HG03575 (cell line): ENCODE measurements at regions not wholly inside any gene's neighbourhood (a gene's known extent, or its start where the extent isn't known, plus 50 kb on each side); places are given as distances from the start of the nearest gene placed in this dataset.
"Not testable (repeated sequence)": the region's sequence is repeated elsewhere in the genome, so short reads cannot be mapped to it uniquely, and the experiment has no call there.

ENCODE experiments used
- ATAC-seq: cut with Tn5 transposase; IDR thresholded peaks from one replicate; pipeline ENCODE4 v1.9.1; 2021; ENCODE audit not compliant: unreplicated experiment, insufficient number of reproducible peaks, low FRiP score; ENCODE audit errors: extremely low read depth

DNA sequence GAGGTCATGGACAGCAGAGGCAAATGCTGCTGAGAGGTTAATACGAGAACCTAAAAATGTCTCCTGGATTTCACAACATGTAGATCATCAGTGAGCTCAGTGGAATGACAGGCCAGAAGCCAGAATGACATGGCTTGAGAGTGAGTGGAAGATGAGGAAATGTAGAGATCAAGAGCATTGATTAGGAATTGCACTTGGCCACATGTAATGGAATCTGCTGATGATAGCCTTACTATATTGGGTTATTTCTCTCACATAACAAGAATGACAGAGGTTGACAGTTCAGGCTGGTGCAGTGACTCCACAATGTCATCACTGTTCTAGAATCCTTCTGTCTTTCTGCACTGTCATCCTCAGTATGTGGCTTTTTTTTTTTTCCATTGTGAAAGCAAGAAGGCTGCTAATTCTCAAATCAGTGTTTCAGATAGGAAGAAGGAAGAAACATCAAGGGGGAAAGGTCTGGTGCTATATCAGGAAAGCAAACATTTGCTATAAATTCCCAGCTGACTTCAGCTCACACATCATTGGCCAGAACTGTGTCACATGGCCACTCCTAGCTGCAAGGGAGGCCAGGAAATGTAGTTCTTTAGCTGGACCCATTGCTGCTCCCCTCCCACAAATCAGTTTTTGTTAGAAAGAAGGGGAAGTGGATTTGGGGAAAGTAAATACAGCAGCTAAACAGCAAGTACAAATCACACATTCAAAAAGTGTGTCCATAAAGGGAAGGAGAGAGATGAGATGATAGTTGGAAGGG is 127.2 kb downstream of the FAM161A start:
- ATAC-seq: no peak

DNA sequence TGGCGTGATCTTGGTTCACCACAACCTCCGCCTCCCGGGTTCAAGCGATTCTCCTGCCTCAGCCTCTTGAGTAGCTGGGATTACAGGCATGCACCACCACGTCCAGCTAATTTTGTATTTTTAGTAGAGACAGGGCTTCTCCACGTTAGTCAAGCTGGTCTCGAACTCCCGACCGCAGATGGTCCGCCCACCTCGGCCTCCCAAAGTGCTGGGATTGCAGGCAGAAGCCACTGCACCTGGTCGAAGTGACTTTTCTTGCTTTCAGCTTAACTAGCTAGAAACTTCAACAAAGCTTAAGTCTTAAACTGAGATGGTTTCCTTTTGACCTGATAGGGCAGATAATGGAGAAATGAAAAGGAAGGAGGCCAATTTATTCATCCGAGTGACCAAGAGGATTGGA is 130.5 kb downstream of the FAM161A start:
- not testable (repeated sequence) for ATAC-seq

DNA sequence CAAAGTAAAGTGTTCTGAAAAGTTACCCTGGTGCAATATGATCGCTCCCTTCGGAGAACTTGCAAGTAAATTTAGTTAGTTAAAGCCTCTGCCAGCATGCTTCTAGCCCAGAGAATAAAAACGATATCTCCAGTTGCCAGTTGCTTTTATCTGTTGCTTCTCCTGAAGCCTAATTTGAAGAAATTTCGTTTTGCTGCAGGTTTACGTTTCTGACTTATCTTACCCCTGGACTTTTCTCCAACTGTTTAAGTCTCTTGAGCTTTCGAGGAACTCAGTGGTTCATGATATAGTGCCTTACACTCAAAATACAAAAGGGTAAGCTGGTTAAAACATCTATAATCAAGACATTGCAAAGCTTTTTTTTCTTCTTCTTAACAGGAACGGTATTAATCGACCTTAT is 131.1 kb downstream of the FAM161A start:
- ATAC-seq: no peak

DNA sequence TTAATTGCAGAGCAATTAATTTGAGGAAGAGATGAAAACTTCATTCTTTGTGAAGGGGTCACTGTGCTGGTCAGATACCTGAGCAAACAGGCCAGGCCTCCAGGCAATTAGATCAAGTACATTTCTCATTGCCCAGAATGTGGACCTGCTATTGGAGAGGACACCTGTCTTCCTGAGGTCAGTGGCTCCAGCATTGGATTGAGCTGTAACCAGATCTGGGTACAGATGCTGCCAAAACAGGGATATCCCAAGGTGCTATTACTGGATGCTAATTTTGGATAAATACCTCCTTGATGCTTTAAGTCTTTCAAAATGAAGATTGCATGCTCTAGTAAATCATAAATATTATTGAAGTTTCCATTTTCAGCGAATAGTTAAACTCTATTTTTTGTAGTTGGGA is 131.5 kb downstream of the FAM161A start:
- ATAC-seq: no peak

DNA sequence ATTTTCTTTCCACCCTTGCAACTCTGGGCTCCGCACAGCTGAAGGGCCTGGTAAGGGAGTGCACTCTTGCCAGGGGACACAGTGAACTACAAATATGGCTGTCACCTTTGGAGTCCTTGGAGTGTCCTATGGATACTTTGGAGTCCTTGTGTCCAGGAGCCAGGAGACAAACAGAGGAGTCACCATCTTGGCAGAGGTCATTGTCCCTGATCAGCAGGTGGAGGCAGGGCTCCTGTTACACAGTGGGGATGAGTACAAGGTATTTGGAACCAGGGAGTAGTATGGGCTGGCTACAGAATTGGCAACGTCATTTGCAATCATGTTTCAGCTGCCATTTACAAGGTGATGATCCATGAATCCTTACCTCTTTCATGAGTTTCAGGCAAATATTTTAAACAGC is 132.5 kb downstream of the FAM161A start:
- ATAC-seq: no peak

DNA sequence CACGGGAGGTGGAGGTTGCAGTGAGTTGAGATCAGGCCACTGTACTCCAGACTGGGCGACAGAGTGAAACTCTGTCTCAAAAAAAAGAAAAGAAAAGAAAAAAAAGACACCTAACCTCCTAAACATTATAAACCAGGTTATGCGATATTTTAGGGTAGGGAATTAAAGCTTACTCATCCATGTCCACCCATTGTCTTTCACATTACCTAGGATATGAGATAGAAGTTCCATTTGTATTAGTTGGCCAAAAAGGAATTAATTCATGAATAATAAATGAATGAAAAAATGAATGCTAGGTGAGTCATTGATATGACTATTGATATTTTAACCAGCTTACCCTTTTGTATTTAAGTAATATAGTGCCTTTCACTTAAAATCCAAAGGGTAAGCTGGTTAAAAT is 132.9 kb downstream of the FAM161A start:
- no peak for ATAC-seq

DNA sequence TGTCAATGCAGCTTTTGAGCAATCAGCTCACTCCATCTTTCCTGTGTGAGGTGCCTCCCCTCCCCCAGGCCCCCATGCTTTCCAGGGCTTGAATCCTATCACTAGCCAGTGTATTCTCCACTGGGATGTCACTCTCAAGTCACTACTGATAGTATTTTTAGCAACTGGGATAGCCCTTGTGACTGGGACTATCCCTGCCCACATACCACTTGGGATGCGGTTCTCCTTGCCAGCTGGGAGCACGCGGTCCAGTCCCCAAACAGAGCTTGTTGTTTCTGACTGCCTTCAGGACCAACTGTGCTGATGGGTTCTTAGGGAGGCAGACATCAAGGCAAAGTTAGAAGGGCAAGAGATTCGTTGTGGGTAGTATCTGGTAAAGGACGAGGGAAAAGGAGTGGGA is 134.9 kb downstream of the FAM161A start:
- ATAC-seq: no peak

DNA sequence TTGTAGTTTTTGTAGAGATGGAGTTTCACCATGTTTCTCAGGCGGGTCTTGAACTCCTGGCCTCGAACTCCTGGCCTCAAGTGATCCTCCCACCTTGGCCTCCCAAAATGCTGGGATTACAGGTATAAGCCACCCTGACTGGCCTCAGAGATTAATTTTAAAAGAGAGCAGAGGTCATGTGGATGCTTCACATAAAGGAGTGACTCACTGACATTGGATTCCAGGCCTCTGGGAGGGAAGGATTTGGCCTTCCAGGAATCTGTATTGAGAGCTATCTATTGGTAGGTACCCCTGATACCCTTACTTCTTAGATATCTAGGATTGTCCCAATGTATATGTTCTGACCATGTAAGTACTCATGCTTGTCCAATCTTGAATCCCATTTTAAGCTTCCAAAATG is 138.4 kb downstream of the FAM161A start:
- no peak for ATAC-seq

DNA sequence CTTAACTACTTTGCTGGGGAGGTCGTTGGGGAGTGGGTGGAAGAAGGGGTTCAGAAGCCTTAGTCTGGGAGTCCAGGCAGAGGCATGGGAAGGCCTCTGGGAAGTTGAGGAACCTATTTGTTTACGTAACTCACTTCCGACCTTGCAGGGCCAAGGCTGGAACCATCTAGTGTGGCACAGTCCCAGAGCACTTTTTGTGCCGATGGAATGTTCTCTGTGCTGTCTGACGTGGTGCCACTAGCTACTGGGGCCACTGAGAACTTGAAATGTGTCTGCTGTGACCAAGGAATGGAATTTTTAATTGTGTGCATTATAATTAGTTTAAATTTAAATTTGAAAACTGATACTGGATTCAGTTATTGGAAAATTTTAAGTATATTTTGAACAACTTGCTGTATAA is 139.7 kb downstream of the FAM161A start:
- no peak for ATAC-seq

DNA sequence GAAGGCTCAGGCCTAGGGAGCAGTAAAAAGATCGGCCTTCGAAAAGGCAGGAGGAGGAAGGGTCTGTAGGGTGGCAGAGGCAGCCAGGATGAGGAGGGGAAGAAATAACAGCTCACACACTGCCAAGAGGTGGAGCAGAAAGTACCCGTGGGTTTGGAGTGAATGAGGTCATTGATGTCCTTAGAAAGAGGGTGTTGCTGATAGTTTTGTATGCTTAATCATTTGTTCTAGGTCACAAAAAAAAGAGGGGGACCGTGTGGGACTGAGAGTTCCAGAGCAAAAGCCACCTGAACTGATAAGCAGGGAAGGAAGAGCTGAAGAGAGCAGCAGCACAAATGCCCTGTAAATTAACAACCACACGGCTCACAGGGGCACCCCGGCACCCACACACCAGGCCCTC is 140.4 kb downstream of the FAM161A start:
- no peak for ATAC-seq

DNA sequence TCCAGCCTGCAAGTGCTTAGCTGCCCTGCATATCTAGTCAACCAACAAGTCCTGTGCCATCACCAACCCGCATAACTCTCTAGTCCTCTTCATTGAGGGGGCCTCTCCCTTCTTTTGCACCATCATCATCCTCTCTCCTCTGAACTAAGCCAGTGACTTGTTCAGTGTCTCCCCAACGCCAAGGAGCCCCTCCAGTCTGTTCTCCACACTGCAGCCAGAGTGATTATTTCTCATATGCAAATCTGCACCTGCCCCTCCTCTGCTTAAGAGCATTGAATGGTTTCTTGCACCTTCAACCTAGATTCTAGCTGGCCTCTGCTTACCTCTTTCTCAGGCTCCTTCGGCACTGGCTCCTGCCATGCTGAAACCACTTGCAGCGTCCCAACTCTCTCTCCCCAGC is 141.8 kb downstream of the FAM161A start:
- no peak for ATAC-seq

DNA sequence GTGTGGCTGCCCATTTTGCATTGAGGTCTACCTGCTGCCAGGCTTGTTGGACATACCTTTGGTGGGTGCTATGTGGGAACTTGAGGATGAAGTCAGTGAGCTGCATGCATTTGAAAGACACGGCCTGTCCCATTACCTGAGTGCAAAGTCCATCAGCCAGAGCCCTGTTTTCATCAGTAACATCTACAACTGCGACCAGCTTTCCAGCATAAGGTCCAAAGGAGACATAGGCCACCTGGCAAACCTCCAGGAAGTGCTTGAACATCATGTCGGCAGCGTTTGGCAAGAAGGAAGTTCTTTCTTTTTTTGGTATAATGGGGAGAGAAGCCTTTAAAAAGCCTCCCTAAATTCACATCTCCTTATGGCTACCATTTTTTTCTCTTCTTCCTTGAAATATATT is 143.1 kb downstream of the FAM161A start:
- no peak for ATAC-seq

DNA sequence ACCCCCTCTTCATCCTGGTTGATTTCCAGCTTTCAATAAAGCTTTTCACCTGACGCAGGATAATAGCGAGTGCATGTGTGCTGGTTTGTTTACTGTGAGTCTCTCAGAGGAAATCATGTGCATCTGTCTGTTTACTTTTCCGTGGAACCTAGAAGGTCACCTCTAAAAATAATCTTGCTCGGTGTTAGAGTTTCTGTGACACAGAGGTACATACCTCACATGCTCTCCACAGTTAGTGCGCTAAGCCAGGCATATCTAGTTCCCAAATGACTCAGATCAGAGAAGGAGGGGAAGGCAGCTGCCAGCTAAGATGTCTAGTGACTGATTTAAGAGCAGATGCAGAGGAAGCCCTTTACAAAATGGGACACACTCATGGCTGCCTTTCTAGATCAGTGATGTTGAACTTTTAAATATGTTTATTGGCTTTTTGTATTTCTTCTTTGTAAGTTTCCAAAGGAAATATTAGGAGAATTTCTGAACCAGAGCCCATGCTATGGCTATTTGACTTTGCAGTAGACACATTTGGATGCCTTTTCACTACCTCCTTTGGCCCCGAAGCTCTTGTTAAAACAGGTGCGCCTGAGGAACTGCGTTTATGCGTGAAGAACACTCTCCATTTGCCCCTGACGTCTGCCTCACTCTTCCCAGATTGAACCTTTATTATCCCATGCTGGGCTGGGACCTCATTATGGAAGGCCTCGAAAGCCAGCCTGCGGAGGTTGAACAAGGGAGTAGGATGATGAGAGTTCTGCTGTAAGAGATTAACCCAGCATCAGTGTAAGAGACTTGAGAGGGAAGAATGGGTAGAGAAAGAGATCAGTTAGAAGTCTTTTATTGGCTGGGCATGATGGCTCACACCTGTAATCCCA is 145.6 kb downstream of the FAM161A start:
- peak; percentile 95 for ATAC-seq

DNA sequence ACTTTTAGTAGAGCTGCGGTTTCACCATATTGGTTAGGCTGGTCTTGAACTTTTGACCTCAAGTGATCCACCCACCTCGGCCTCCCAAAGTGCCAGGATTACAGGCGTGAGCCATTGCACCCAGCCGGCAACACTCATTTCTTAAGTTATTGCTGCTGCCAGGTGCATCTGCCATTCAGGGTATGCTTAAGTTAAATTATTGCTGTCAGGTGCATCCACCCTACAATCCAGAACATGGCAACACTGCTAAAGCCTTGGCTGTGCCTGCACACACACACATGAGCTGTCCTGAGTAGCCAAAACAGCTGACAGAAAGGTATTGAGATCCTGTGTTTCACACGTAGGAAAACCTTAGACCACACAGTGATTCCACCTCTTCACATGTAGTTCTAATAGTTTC is 148.2 kb downstream of the FAM161A start:
- no peak for ATAC-seq

DNA sequence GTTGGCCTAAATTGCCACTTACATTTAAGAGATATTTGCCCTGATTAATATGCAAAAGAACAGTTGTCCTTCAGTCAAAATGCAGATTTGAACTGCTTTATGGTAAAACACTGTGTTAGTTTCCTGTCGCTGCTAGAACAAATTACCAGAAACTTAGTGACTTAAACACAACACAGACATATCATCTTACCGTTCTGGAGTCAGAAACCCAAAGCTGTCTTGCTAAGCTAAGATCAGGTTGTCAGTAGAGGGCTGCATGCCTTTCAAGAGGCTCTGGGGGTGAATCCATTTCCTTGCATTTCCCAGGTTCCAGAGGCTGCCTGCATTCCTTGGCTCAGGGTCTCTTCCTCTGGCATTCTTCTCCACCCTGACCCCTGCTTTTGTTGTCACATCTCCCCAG is 149.5 kb downstream of the FAM161A start:
- ATAC-seq: no peak

DNA sequence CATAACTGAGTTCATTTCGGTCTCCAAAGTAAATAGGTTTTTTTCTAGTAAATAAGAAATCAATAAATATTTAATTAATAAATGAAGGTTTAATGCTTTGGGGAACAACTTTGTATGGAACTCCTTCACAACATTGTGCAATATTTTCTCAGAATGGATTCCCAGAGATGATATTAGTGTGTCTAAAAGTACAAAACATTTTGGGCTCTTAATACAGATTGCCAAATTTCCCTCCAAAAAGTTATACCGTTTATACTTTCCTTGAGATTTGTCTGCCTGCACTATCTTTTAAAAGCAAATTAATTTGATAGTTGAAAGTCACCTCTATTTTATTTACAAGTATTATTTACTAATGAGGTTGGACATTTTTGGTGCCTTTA is 151.8 kb downstream of the FAM161A start:
- no peak for ATAC-seq

DNA sequence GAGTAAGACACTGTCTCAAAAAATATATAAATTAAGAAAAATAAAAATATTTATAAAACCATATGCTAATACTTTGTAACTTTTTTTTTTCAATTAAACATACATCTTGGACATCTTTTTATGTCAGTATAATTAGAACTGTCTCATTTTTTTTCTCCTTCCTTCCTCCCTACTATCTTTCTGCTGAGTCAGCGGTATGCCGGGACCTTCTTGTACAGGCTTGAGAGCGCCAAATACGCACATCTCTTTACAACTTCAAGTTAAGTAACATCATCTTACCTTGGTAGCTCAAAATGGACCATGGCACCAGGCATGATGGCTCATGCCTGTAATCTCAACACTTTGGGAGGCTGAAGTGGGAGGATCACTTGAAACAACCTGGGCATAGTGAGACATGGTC is 153.4 kb downstream of the FAM161A start:
- ATAC-seq: no peak

DNA sequence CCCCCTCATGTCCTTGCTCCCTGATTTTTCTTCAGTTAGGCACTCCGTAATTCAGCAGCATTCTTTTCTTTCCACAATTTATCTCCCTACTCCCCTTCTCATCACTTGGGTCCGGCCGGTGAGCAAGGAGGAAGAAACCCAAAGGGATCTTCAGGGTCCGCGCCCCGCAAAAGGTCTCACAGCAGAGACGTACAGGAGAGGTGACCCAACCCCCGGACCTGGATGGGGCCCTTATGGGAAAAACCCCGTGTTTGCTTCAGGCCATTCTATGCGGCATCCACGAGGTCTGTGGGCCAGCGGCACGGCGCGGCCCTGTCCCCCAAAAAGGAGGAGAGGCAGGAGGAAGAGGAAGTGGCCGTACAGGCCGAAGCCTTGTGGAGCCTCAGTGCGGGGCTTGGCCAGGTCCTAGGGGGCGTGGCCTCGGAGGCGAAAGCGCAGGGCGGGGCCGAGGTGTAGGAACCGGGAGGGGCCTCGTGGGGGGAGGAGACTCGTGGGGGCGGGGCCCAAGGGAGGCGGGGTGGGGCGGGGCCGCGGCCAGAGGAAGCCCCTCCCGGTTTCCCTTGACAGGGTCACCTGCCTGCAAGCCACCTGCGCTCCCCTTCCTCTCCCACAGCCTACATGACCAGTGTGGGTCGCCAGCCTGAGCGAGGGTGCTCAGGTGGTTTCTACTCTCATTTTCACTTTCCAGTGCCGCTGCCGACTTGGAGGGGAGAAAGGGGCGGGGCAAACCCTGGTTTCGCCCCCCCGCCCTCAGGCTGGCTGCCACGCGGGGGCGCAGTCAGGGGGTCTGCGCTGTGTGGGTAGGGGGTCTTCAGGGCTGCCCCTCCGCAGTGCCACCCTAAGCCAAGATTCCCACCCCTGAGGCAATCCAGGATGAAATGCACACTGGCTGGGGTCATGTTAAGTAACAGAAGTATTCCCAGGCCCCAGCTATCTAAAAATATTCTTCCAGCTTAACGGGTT is 156.4 kb upstream of the XPO1 start:
- ATAC-seq: peak; percentile 59

DNA sequence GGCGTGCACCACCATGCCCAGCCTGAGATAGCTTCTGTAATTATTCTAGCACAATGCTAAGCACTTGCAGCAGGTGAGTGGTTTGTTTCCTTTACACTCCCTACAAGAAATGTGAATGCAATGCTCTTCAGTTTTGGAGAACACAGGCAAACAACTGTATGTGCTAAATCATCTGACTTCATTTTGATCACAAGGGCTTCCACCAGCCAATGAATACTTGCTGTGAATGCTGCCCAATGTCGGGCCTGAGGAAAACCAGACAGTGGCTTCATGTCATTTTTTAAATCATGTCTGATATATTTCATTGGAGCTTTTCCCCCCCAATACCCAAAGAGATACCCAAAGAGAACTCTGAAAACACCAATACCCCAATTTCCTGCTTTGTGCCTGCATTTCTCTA is 155.6 kb upstream of the XPO1 start:
- no peak for ATAC-seq
